Ovary (tissue), 7 donors: ENCODE measurements at regions not wholly inside any gene's neighbourhood (a gene's known extent, or its start where the extent isn't known, plus 50 kb on each side); places are given as distances from the start of the nearest gene placed in this dataset.
"Not testable (repeated sequence)": the region's sequence is repeated elsewhere in the genome, so short reads cannot be mapped to it uniquely, and the experiment has no call there.

Experiments
- DNase-seq, 5 donors: peaks; one replicate each; pipeline ENCODE4 v3.0.0-alpha.2; 2019 to 2020
- H3K27ac ChIP-seq, 2 donors: fragments of 200-600 bp; one replicate each; pipeline versions ENCODE4 v1.5.1 to v1.8.0; 2019 to 2022
- H3K27me3 ChIP-seq: fragments of 200-600 bp; one replicate; pipeline ENCODE4 v1.8.0; 2022
- H3K36me3 ChIP-seq: fragments of 200-600 bp; sonication (generic); one replicate; pipeline ENCODE4 v1.5.1; 2019
- H3K4me1 ChIP-seq: one replicate; pipeline ENCODE4 v1.8.1; 2013; ENCODE audit warnings: mild to moderate bottlenecking, moderate library complexity; ENCODE audit not compliant: insufficient read depth
- H3K4me3 ChIP-seq: fragments of 200-600 bp; sonication (generic); one replicate; pipeline ENCODE4 v1.5.1; 2017
- H3K9me3 ChIP-seq, 2 donors: fragments of 200-600 bp in 1 of 2; sonication (generic) in 1 of 2; one replicate each; pipeline versions ENCODE4 v1.5.1 to v1.8.1; 2013 to 2019; ENCODE audit warnings: mild to moderate bottlenecking in 1 of 2, moderate library complexity in 1 of 2
- CTCF ChIP-seq, 3 donors: fragments of 450-650 bp in 2 of 3; fragments of 200-600 bp in 1 of 3; IDR thresholded peaks; one replicate each; pipeline versions ENCODE4 v1.5.1 to v1.8.0; 2016 to 2022; ENCODE audit warnings: antibody characterized with exemption in 3 of 3, mild to moderate bottlenecking in 1 of 3
- EP300 ChIP-seq: sonication (generic); formaldehyde crosslinking; IDR thresholded peaks from one replicate; pipeline ENCODE4 v1.6.1; 2017; ENCODE audit warnings: antibody characterized with exemption
- POLR2A ChIP-seq: fragments of 450-650 bp; IDR thresholded peaks from one replicate; pipeline ENCODE4 v1.6.1; 2017; ENCODE audit warnings: antibody characterized with exemption, mild to moderate bottlenecking, moderate library complexity
- WGBS, 3 donors: extraction: QIAGEN DNeasy Blood & Tissue Kit in 1 of 3; methylation state at CpG; one replicate each; pipeline versions ENCODE4 v1.1.5 to v1.1.7; 2013 to 2017; 5-methylcytosine and 5-hydroxymethylcytosine counted together
- intact Hi-C, 4 donors: fragments of 100-400 bp; cut with DNase I; formaldehyde crosslinking; loops; one replicate each; pipeline versions ENCODE4 v1.11.0 to v1.15.1; 2022 to 2023
- donor health status: DM: no; HTN: no; CAD: no; lungs with moderate emphysema.
- donor health status: DM: no; HTN: no; CAD: no.
- donor health status: Bipolar disorder and iron deficiency.
- donor health status: DM: no; HTN: no; CAD: no.
- donor health status: DM: yes; HTN: yes; CAD: no.

DNA sequence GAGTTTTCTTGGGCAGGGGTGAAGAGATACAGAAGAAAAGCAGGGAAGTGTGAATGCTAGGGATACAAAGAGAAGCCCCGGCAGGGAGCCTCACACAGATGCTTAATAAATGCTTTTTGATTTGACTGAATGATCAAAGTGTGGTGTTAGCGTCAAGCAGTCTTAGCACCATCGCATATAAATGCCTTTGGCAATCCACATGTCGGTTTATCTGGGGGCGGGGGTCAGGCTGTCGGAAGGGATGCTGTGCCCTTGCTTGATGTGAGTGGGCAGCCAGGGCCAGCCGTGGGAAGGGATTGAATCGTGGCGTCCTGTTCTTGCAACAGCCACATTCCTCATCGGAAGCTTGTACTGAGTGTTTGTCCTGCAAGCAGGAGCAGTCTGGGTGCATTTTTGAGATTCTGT is 173.1 kb downstream of the LACC1 start:
- Histone ChIP-seq H3K36me3 (no peaks in the 10 kb centered on the region), H3K9me3 (no peaks in the 10 kb centered on the region), H3K4me3 (no peak overlapping the region), H3K27me3 (no peaks in the 10 kb centered on the region), H3K27ac (peak overlapping the region in 1 of 2 donors; percentile 33), H3K4me1 (peaks cover 5% of the 10 kb centered on the region)
- TF ChIP-seq POLR2A (no peak), CTCF (IDR thresholded peaks at IDR 0.05) (no peak), EP300 (no peak)
- intact Hi-C loops = loop anchor here in 3 of 4 donors (5.0 to 10.0 kb wide), 2 partner anchors 138 to 385 kb away; no protein-coding TSS in a partner anchor
- DNase-seq = peak; percentile 19 to 63 (median 39)
- 7 to 9% (median 7%) methylated on average over 10 of the region's 10 CpGs for WGBS, 3 donors

- 7 to 16% (median 7%) methylated on average over 5 of the region's 5 CpGs for WGBS, 3 donors
- no peak overlapping the region for H3K4me3 ChIP-seq
These were observed 173.5 kb downstream of the LACC1 start for GRCh38 chr13:44053208-44053607.

GRCh38 chr13:44054525-44054924 is 174.8 kb downstream of the LACC1 start:
- Histone ChIP-seq H3K9me3 (no peaks in the 10 kb centered on the region), H3K27me3 (no peaks in the 10 kb centered on the region), H3K4me3 (no peak overlapping the region), H3K27ac (no peak overlapping the region), H3K4me1 (peaks cover 5% of the 10 kb centered on the region), H3K36me3 (no peaks in the 10 kb centered on the region)
- no peak for DNase-seq
- 89 to 97% (median 96%) methylated on average over 1 of the region's 1 CpG for WGBS, 3 donors
- no peak for TF ChIP-seq CTCF (IDR thresholded peaks at IDR 0.05)
- no peak for TF ChIP-seq EP300
- no peak for TF ChIP-seq POLR2A
- intact Hi-C loops = loop anchor here in 3 of 4 donors (5.0 to 10.0 kb wide), 2 partner anchors 140 to 383 kb away; no protein-coding TSS in a partner anchor

More at GRCh38 chr13:44053208-44053607, 173.5 kb downstream of the LACC1 start:
- no peaks in the 10 kb centered on the region for H3K27me3 ChIP-seq
- intact Hi-C loops = loop anchor here in 3 of 4 donors (5.0 to 10.0 kb wide), 2 partner anchors 138 to 384 kb away; no protein-coding TSS in a partner anchor
- no peak for TF ChIP-seq EP300
- TF ChIP-seq POLR2A = no peak
- no peak for TF ChIP-seq CTCF (IDR thresholded peaks at IDR 0.05)
- DNase-seq = no peak
- no peak overlapping the region for H3K27ac ChIP-seq
- no peaks in the 10 kb centered on the region for H3K9me3 ChIP-seq
- no peaks in the 10 kb centered on the region for H3K36me3 ChIP-seq
- H3K4me1 ChIP-seq = peaks cover 5% of the 10 kb centered on the region

DNA sequence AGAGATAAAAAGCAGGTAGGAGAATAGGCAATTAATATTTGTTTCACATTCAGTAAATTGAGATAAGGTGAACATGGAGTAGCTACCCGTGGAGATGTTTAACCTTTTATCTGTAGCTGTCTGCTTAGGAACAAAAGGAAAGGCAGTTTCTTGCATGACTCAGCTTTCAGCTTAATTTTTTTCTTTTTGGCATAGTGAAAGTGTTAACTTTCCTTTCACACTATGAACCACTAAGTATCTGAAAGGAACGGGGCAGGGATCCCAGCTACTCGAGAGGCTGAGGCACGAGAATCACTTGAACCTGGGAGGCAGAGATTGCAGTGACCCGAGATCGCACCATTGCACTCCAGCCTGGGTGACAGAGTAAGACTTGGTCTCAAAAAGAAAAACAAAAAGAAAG is 176.0 kb downstream of the LACC1 start:
- not testable (repeated sequence) for H3K4me1 ChIP-seq, H3K4me3 ChIP-seq, H3K27ac ChIP-seq, H3K27me3 ChIP-seq, DNase-seq, H3K36me3 ChIP-seq, H3K9me3 ChIP-seq
- 33 to 34% (median 33%) methylated on average over 6 of the region's 6 CpGs for WGBS, 3 donors
- intact Hi-C loops = loop anchor here in 1 of 4 donors (10.0 kb wide), 1 partner anchor 141 kb away; no protein-coding TSS in a partner anchor

GRCh38 chr13:44058067-44058466 is 178.4 kb downstream of the LACC1 start:
- DNase-seq = no peak
- Histone ChIP-seq H3K27ac (no peak overlapping the region), H3K4me3 (no peak overlapping the region), H3K36me3 (no peaks in the 10 kb centered on the region), H3K4me1 (peaks cover 3% of the 10 kb centered on the region), H3K27me3 (no peaks in the 10 kb centered on the region), H3K9me3 (no peaks in the 10 kb centered on the region)
- WGBS, 3 donors = 51 to 60% (median 52%) methylated on average over 4 of the region's 4 CpGs
- TF ChIP-seq EP300 (no peak), CTCF (IDR thresholded peaks at IDR 0.05) (no peak), POLR2A (no peak)
- intact Hi-C loops = loop anchor here in 1 of 4 donors (10.0 kb wide), 1 partner anchor 143 kb away; no protein-coding TSS in a partner anchor
